ENCODE measurements at regions not wholly inside any gene's neighbourhood (a gene's known extent, or its start where the extent isn't known, plus 50 kb on each side); places are given as distances from the start of the nearest gene placed in this dataset.

GRCh38 chr7:42432644-42433043, 195.6 kb upstream of the GLI3 start:
- H3K9me3 ChIP-seq (ENCODE audit: control insufficient read depth, low read length), result no peaks in the 10 kb centered on the region
- no peak overlapping the region for H3K27ac ChIP-seq (ENCODE audit: low read length)
- intact Hi-C loops (cut with DNase I), result no loop called here
- H3K27me3 ChIP-seq (ENCODE audit: control insufficient read depth, insufficient read depth), result no peaks in the 10 kb centered on the region
- H3K4me3 ChIP-seq (ENCODE audit: low read length), result no peak overlapping the region
- no peaks in the 10 kb centered on the region for H3K4me1 ChIP-seq (ENCODE audit: control insufficient read depth, insufficient read depth, low read length)
- WGBS, result 24% methylated on average over 1 of the region's 1 CpG
- DNase-seq (no peak), ATAC-seq (no peak)

- ATAC-seq (no peak), DNase-seq (no peak)
- intact Hi-C loops (cut with DNase I), result no loop called here
- Histone ChIP-seq H3K4me3 (ENCODE audit: low read length) (no peak overlapping the region), H3K27ac (ENCODE audit: low read length) (no peak overlapping the region), H3K27me3 (ENCODE audit: control insufficient read depth, insufficient read depth) (no peaks in the 10 kb centered on the region), H3K4me1 (ENCODE audit: control insufficient read depth, insufficient read depth, low read length) (no peaks in the 10 kb centered on the region), H3K9me3 (ENCODE audit: control insufficient read depth, low read length) (no peaks in the 10 kb centered on the region)
- WGBS, result 68% methylated on average over 2 of the region's 2 CpGs
Measured at GRCh38 chr7:42431873-42432272, 194.9 kb upstream of the GLI3 start.

- WGBS, result 79% methylated on average over 4 of the region's 4 CpGs
- Histone ChIP-seq H3K4me3 (ENCODE audit: low read length) (no peak overlapping the region), H3K27me3 (ENCODE audit: control insufficient read depth, insufficient read depth) (no peaks in the 10 kb centered on the region), H3K27ac (ENCODE audit: low read length) (no peak overlapping the region), H3K9me3 (ENCODE audit: control insufficient read depth, low read length) (no peaks in the 10 kb centered on the region), H3K4me1 (ENCODE audit: control insufficient read depth, insufficient read depth, low read length) (no peaks in the 10 kb centered on the region)
- no peak for DNase-seq
- intact Hi-C loops (cut with DNase I), result no loop called here
- no peak for ATAC-seq
Measured at GRCh38 chr7:42429339-42429738, 192.3 kb upstream of the GLI3 start.

GRCh38 chr7:42426163-42426562, 189.2 kb upstream of the GLI3 start:
- 44% methylated on average over 4 of the region's 4 CpGs for WGBS
- no peak for ATAC-seq
- no peaks in the 10 kb centered on the region for H3K27me3 ChIP-seq (ENCODE audit: control insufficient read depth, insufficient read depth)
- H3K4me1 ChIP-seq (ENCODE audit: control insufficient read depth, insufficient read depth, low read length), result no peaks in the 10 kb centered on the region
- no peak for DNase-seq
- no peak overlapping the region for H3K27ac ChIP-seq (ENCODE audit: low read length)
- H3K9me3 ChIP-seq (ENCODE audit: control insufficient read depth, low read length), result no peaks in the 10 kb centered on the region
- no peak overlapping the region for H3K4me3 ChIP-seq (ENCODE audit: low read length)
- intact Hi-C loops (cut with DNase I), result no loop called here

- no peaks in the 10 kb centered on the region for H3K9me3 ChIP-seq (ENCODE audit: control insufficient read depth, low read length)
- no peak for ATAC-seq
- WGBS, result 39% methylated on average over 4 of the region's 4 CpGs
- H3K4me3 ChIP-seq (ENCODE audit: low read length), result no peak overlapping the region
- no peak overlapping the region for H3K27ac ChIP-seq (ENCODE audit: low read length)
- DNase-seq, result no peak
- no peaks in the 10 kb centered on the region for H3K4me1 ChIP-seq (ENCODE audit: control insufficient read depth, insufficient read depth, low read length)
- no peaks in the 10 kb centered on the region for H3K27me3 ChIP-seq (ENCODE audit: control insufficient read depth, insufficient read depth)
- intact Hi-C loops (cut with DNase I), result no loop called here
Measured at GRCh38 chr7:42414941-42415505, 178.0 kb upstream of the GLI3 start.

- H3K27ac ChIP-seq (ENCODE audit: low read length), result no peak overlapping the region
- ATAC-seq (no peak), DNase-seq (no peak)
- intact Hi-C loops (cut with DNase I), result no loop called here
- no peaks in the 10 kb centered on the region for H3K9me3 ChIP-seq (ENCODE audit: control insufficient read depth, low read length)
- H3K4me1 ChIP-seq (ENCODE audit: control insufficient read depth, insufficient read depth, low read length), result no peaks in the 10 kb centered on the region
- no peak overlapping the region for H3K4me3 ChIP-seq (ENCODE audit: low read length)
- H3K27me3 ChIP-seq (ENCODE audit: control insufficient read depth, insufficient read depth), result no peaks in the 10 kb centered on the region
Measured at GRCh38 chr7:42414028-42414427, 177.0 kb upstream of the GLI3 start.

- Histone ChIP-seq H3K4me1 (ENCODE audit: control insufficient read depth, insufficient read depth, low read length) (no peaks in the 10 kb centered on the region), H3K4me3 (ENCODE audit: low read length) (no peak overlapping the region), H3K9me3 (ENCODE audit: control insufficient read depth, low read length) (no peaks in the 10 kb centered on the region), H3K27me3 (ENCODE audit: control insufficient read depth, insufficient read depth) (no peaks in the 10 kb centered on the region), H3K27ac (ENCODE audit: low read length) (no peak overlapping the region)
- ATAC-seq (no peak), DNase-seq (no peak)
- WGBS, result 91% methylated on average over 8 of the region's 8 CpGs
- intact Hi-C loops (cut with DNase I), result no loop called here
Measured at GRCh38 chr7:42409296-42409695, 172.3 kb upstream of the GLI3 start.

GRCh38 chr7:42407833-42408232, 170.8 kb upstream of the GLI3 start:
- DNase-seq (no peak), ATAC-seq (no peak)
- H3K27ac ChIP-seq (ENCODE audit: low read length), result no peak overlapping the region
- no peaks in the 10 kb centered on the region for H3K4me1 ChIP-seq (ENCODE audit: control insufficient read depth, insufficient read depth, low read length)
- H3K4me3 ChIP-seq (ENCODE audit: low read length), result no peak overlapping the region
- no peaks in the 10 kb centered on the region for H3K9me3 ChIP-seq (ENCODE audit: control insufficient read depth, low read length)
- WGBS, result 58% methylated on average over 4 of the region's 4 CpGs
- H3K27me3 ChIP-seq (ENCODE audit: control insufficient read depth, insufficient read depth), result no peaks in the 10 kb centered on the region
- intact Hi-C loops (cut with DNase I), result no loop called here

GRCh38 chr7:42407021-42407710, 170.2 kb upstream of the GLI3 start:
- no peaks in the 10 kb centered on the region for H3K9me3 ChIP-seq (ENCODE audit: control insufficient read depth, low read length)
- ATAC-seq (no peak), DNase-seq (no peak)
- H3K27ac ChIP-seq (ENCODE audit: low read length), result no peak overlapping the region
- H3K4me3 ChIP-seq (ENCODE audit: low read length), result no peak overlapping the region
- H3K4me1 ChIP-seq (ENCODE audit: control insufficient read depth, insufficient read depth, low read length), result no peaks in the 10 kb centered on the region
- H3K27me3 ChIP-seq (ENCODE audit: control insufficient read depth, insufficient read depth), result no peaks in the 10 kb centered on the region
- WGBS, result 91% methylated on average over 15 of the region's 15 CpGs
- intact Hi-C loops (cut with DNase I), result no loop called here

- H3K27me3 ChIP-seq (ENCODE audit: control insufficient read depth, insufficient read depth), result no peaks in the 10 kb centered on the region
- no peak overlapping the region for H3K4me3 ChIP-seq (ENCODE audit: low read length)
- H3K4me1 ChIP-seq (ENCODE audit: control insufficient read depth, insufficient read depth, low read length), result no peaks in the 10 kb centered on the region
- 95% methylated on average over 16 of the region's 16 CpGs for WGBS
- no peaks in the 10 kb centered on the region for H3K9me3 ChIP-seq (ENCODE audit: control insufficient read depth, low read length)
- no peak overlapping the region for H3K27ac ChIP-seq (ENCODE audit: low read length)
- intact Hi-C loops (cut with DNase I), result no loop called here
- DNase-seq, result no peak
- ATAC-seq, result no peak
Measured at GRCh38 chr7:42406358-42406757, 169.3 kb upstream of the GLI3 start.

GRCh38 chr7:42405782-42406181, 168.8 kb upstream of the GLI3 start:
- Histone ChIP-seq H3K27ac (ENCODE audit: low read length) (no peak overlapping the region), H3K4me1 (ENCODE audit: control insufficient read depth, insufficient read depth, low read length) (no peaks in the 10 kb centered on the region), H3K4me3 (ENCODE audit: low read length) (no peak overlapping the region), H3K9me3 (ENCODE audit: control insufficient read depth, low read length) (no peaks in the 10 kb centered on the region), H3K27me3 (ENCODE audit: control insufficient read depth, insufficient read depth) (no peaks in the 10 kb centered on the region)
- no peak for ATAC-seq
- no peak for DNase-seq
- WGBS, result 86% methylated on average over 1 of the region's 1 CpG
- intact Hi-C loops (cut with DNase I), result no loop called here

GRCh38 chr7:42403831-42404230, 166.8 kb upstream of the GLI3 start:
- no peak overlapping the region for H3K4me3 ChIP-seq (ENCODE audit: low read length)
- WGBS, result 52% methylated on average over 1 of the region's 1 CpG
- no peaks in the 10 kb centered on the region for H3K9me3 ChIP-seq (ENCODE audit: control insufficient read depth, low read length)
- H3K4me1 ChIP-seq (ENCODE audit: control insufficient read depth, insufficient read depth, low read length), result no peaks in the 10 kb centered on the region
- H3K27me3 ChIP-seq (ENCODE audit: control insufficient read depth, insufficient read depth), result no peaks in the 10 kb centered on the region
- DNase-seq, result no peak
- no peak for ATAC-seq
- intact Hi-C loops (cut with DNase I), result no loop called here
- no peak overlapping the region for H3K27ac ChIP-seq (ENCODE audit: low read length)
